SU-DHL-6 (cell line): ENCODE measurements at regions not wholly inside any gene's neighbourhood (a gene's known extent, or its start where the extent isn't known, plus 50 kb on each side); places are given as distances from the start of the nearest gene placed in this dataset.

ENCODE experiments used
- CTCF ChIP-seq: fragments of 200-600 bp; sonication (generic); IDR thresholded peaks from one replicate; pipeline ENCODE4 v1.5.1; 2017; ENCODE audit warnings: antibody characterized with exemption, mild to moderate bottlenecking, low read length, moderate library complexity; ENCODE audit not compliant: insufficient read depth, poor library complexity, severe bottlenecking
- EZH2phosphoT487 ChIP-seq: fragments of 200-600 bp; sonication (generic), shearing (Covaris generic); conservative IDR thresholded peaks from 2 replicates; pipeline ENCODE4 v1.6.1; 2018; ENCODE audit warnings: mild to moderate bottlenecking, antibody characterized with exemption, low read length, moderate library complexity, mixed read lengths

- no peak for TF ChIP-seq EZH2phosphoT487
- TF ChIP-seq CTCF = no peak
Observed at GRCh38 chr3:107910713-107911259, 180.0 kb downstream of the CD47 start.
